HCT116 (cell line): ENCODE measurements at regions not wholly inside any gene's neighbourhood (a gene's known extent, or its start where the extent isn't known, plus 50 kb on each side); places are given as distances from the start of the nearest gene placed in this dataset.

ENCODE experiments used
- CTCF ChIP-seq, 3 experiments: fragments of 200-600 bp in 1 of 3; sonication (generic) in 1 of 3; IDR thresholded peaks in 2 of 3; conservative IDR thresholded peaks in 1 of 3; 2 replicates each; pipeline ENCODE4 v1.5.1; 2012 to 2017; ENCODE audit warnings: low read depth in 2 of 3, low read length in 2 of 3, antibody characterized with exemption in 1 of 3, borderline replicate concordance in 1 of 3, control low read depth in 1 of 3, mild to moderate bottlenecking in 1 of 3, mixed read lengths in 1 of 3, mixed run types in 1 of 3, moderate library complexity in 1 of 3; ENCODE audit not compliant: insufficient read depth in 1 of 3
- EZH2 ChIP-seq: fragments of 200-600 bp; sonication (generic); IDR thresholded peaks from 2 replicates; pipeline ENCODE4 v1.6.1; 2017; ENCODE audit warnings: antibody characterized with exemption, mixed run types
- POLR2AphosphoS5 ChIP-seq: IDR thresholded peaks from 2 replicates; pipeline ENCODE4 v1.6.1; 2011; ENCODE audit warnings: mild to moderate bottlenecking, low read depth, low read length, moderate library complexity
- SP1 ChIP-seq: IDR thresholded peaks from 2 replicates; pipeline ENCODE4 v1.6.1; 2012; ENCODE audit warnings: low read depth
- TF ChIP-seq, protein P1 (sequence below): IDR thresholded peaks from 2 replicates; pipeline ENCODE4 v1.6.1; 2012

- no peak for TF ChIP-seq CTCF (IDR thresholded peaks at IDR 0.05 in 2 of 3, conservative IDR thresholded peaks at IDR 0.05 in 1 of 3; ENCODE audit: borderline replicate concordance in 1 of 3, insufficient read depth in 1 of 3, low read depth in 2 of 3, low read length in 2 of 3)
- TF ChIP-seq SP1: no peak
- TF ChIP-seq EZH2: no peak
- no peak for TF ChIP-seq POLR2AphosphoS5
- TF ChIP-seq, protein P1, sequence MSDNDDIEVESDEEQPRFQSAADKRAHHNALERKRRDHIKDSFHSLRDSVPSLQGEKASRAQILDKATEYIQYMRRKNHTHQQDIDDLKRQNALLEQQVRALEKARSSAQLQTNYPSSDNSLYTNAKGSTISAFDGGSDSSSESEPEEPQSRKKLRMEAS: no peak
Observed at GRCh38 chr1:8226747-8227146, 91.2 kb upstream of the SLC45A1 start.
